BE2C (cell line): ENCODE measurements at regions not wholly inside any gene's neighbourhood (a gene's known extent, or its start where the extent isn't known, plus 50 kb on each side); places are given as distances from the start of the nearest gene placed in this dataset.

Experiments used
- DNase-seq: peaks from one replicate; pipeline ENCODE4 v3.0.0-alpha.2; 2020
- H3K27me3 ChIP-seq: fragments of 250-450 bp; sonication (Bioruptor Pico); 2 replicates; pipeline ENCODE4 v1.5.1; 2020; ENCODE audit warnings: mild to moderate bottlenecking
- H3K36me3 ChIP-seq: fragments of 250-450 bp; sonication (Bioruptor Pico); 2 replicates; pipeline ENCODE4 v1.5.1; 2020; ENCODE audit warnings: mild to moderate bottlenecking
- H3K4me1 ChIP-seq: fragments of 250-450 bp; sonication (Bioruptor Pico); 2 replicates; pipeline ENCODE4 v1.5.1; 2020
- H3K4me3 ChIP-seq: 2 replicates; pipeline ENCODE4 v1.5.1; 2011; ENCODE audit warnings: low read depth, low read length
- H3K9me3 ChIP-seq: fragments of 250-450 bp; sonication (Bioruptor Pico); 2 replicates; pipeline ENCODE4 v1.5.1; 2020
- TF ChIP-seq, protein P1 (sequence below): IDR thresholded peaks from 2 replicates; pipeline ENCODE4 v1.5.1; 2012; ENCODE audit warnings: mild to moderate bottlenecking, low read depth, low read length

DNA sequence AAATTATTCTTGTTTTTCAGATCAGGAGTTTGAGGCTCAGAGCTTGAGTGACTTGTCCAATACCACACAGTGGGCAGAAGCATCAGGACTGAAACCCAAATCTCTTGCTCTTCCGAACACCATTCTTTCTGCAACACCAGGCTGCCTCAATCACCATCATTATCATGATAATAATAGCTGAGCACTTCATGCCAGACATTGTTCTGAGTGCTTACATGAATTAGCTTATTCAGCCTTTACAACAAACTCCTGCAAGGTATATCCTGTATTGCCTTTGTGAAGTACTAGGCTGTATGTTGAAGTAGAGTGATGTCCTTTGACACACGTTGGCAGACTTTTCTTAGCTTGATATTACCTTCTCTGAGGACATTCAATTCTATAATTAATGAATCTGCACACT lies 257.4 kb upstream of the ATP2B1 start:
- H3K27me3 ChIP-seq, result no peaks in the 10 kb centered on the region
- TF ChIP-seq, protein P1, sequence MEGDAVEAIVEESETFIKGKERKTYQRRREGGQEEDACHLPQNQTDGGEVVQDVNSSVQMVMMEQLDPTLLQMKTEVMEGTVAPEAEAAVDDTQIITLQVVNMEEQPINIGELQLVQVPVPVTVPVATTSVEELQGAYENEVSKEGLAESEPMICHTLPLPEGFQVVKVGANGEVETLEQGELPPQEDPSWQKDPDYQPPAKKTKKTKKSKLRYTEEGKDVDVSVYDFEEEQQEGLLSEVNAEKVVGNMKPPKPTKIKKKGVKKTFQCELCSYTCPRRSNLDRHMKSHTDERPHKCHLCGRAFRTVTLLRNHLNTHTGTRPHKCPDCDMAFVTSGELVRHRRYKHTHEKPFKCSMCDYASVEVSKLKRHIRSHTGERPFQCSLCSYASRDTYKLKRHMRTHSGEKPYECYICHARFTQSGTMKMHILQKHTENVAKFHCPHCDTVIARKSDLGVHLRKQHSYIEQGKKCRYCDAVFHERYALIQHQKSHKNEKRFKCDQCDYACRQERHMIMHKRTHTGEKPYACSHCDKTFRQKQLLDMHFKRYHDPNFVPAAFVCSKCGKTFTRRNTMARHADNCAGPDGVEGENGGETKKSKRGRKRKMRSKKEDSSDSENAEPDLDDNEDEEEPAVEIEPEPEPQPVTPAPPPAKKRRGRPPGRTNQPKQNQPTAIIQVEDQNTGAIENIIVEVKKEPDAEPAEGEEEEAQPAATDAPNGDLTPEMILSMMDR, result no peak
- no peak overlapping the region for H3K4me3 ChIP-seq
- H3K36me3 ChIP-seq, result no peaks in the 10 kb centered on the region
- no peaks in the 10 kb centered on the region; the same call in 1 of the 2 replicates for H3K9me3 ChIP-seq
- no peaks in the 10 kb centered on the region for H3K4me1 ChIP-seq
- DNase-seq, result no peak

DNA sequence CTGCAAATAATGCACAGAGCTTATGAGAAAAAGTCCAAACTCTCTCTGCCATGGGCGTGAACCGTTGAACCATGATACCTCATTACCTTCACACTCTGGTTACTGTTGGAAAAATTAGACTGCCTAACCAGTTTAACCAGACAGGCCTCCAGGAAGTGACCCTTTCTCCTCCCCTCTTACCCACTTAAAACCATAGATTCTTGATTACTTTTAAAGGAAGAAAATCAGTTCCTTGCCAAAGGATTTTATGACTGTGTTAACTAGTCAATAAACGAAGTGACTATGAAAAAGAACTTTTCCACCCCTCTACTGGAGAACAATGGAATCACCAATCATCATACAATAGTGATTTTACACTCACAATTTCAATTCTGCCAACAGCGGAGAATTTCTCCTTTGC lies 254.0 kb upstream of the ATP2B1 start:
- no peaks in the 10 kb centered on the region for H3K27me3 ChIP-seq
- H3K4me3 ChIP-seq, result no peak overlapping the region
- TF ChIP-seq, protein P1, result peak; percentile 20; the same call in 1 of the 2 replicates
- no peaks in the 10 kb centered on the region for H3K36me3 ChIP-seq
- no peaks in the 10 kb centered on the region for H3K4me1 ChIP-seq
- DNase-seq, result no peak
- no peaks in the 10 kb centered on the region; the same call in 1 of the 2 replicates for H3K9me3 ChIP-seq

DNA sequence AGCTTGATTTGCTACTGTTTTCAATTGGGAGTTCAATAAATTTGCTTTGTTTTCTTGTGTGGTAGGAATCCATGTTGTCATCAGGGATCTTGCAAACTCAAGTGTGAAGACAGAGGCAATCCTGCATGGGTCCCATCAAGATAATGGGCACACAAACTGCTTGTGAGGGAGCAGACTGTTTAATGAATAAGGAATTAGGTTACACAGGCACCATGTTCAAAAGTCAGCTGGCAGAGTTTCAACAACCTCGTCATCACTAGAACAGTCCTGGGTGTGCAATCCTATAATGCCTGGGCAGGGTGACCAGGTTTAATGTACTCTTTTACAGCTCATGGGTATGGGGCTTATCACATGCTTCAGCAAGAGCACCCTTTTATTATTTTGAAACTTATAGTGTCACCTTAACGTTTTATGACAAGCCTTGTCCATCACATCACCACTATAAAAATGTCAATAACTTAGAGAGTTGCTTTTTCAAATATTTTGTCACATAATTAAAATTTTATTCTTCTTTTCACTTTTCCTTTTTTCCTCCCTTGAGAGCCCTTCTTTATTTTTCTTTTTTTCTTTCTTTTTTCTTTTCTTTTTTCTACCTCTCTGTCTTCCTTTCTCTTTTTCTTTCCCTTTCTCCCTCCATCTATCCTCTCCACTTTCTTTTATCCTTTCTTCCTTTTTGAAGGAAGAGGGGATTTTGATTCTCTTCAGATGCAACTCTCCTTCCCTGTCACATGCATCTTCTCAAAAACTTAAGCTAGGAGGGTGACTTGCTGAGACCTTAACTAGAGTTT lies 252.2 kb upstream of the ATP2B1 start:
- H3K36me3 ChIP-seq, result no peaks in the 10 kb centered on the region
- TF ChIP-seq, protein P1, result no peak
- H3K4me1 ChIP-seq, result peaks cover under 1% of the 10 kb centered on the region; the same call in 1 of the 2 replicates
- H3K9me3 ChIP-seq, result no peaks in the 10 kb centered on the region; the same call in 1 of the 2 replicates
- no peak overlapping the region for H3K4me3 ChIP-seq
- H3K27me3 ChIP-seq, result no peaks in the 10 kb centered on the region
- no peak for DNase-seq

DNA sequence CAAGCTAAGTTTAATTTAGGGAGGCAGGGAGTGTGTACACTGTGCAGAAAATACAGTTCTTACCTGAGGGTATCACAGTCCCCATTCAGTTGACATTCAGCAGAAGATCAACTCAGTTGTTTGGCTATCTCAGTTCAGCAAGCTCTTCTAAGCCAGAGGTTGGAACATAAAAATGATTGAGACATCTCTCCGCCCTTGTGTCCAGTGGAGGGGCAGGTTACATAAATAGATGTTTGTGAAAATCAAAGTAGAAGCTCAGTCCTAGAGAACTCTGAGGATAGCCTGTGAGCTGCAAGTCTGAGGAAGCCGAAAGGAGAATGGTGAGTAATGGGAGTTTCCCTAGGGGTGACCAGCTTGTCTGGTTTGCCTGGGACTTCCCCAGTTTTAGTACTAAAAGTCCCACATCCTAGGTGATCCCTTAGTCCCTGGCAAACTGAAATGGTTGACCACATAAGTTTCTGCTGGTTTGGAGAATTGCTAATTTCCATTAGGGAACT lies 251.4 kb upstream of the ATP2B1 start:
- H3K9me3 ChIP-seq, result no peaks in the 10 kb centered on the region; the same call in 1 of the 2 replicates
- no peaks in the 10 kb centered on the region for H3K36me3 ChIP-seq
- no peaks in the 10 kb centered on the region for H3K27me3 ChIP-seq
- DNase-seq, result no peak
- TF ChIP-seq, protein P1, result no peak
- no peak overlapping the region for H3K4me3 ChIP-seq
- H3K4me1 ChIP-seq, result peaks cover 4% of the 10 kb centered on the region; the same call in 1 of the 2 replicates

DNA sequence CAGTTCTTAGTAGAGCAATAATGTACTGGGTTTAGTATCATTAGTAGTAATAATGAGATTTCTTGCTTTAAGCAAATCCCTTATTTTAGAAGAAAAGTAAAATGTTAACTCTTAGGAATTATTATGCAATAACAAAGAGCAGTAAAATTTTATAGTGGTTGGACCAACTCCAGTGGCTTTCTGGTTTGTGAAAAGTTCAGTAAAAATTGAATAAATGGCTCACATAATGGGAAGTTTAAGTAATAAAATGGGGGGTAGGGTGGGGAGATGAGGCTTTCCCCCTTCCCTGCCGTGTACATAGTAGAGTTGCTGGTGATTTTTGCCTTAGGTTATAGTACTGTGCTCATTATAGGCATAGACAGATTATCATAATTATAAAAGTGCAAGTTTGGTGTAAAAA lies 250.5 kb upstream of the ATP2B1 start:
- TF ChIP-seq, protein P1, result no peak
- H3K4me3 ChIP-seq, result no peak overlapping the region

DNA sequence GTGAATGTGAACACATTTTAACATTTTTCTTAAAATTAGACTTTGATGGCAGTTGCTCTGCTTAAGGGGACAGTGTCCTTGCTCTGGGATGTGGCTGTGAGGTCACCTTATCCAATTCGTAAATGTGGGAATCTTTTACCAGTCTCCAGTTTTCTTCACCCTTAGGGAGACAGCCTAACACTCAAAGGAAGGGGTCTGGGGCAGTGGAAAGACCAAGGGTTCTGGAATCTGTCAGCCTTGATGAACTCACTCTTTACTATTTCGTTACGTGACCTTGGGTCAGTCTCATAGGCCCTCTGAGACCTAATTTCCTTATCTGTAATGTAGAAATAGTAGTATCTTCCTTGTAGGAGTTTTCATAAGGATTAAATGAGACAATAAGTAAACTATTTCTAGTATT lies 245.6 kb upstream of the ATP2B1 start:
- no peaks in the 10 kb centered on the region for H3K36me3 ChIP-seq
- H3K9me3 ChIP-seq, result no peaks in the 10 kb centered on the region
- peaks cover 11% of the 10 kb centered on the region for H3K4me1 ChIP-seq
- TF ChIP-seq, protein P1, result no peak
- no peak for DNase-seq
- no peaks in the 10 kb centered on the region for H3K27me3 ChIP-seq
- H3K4me3 ChIP-seq, result no peak overlapping the region

More for the DNA sequence above, 250.5 kb upstream of the ATP2B1 start:
- no peaks in the 10 kb centered on the region for H3K36me3 ChIP-seq
- H3K27me3 ChIP-seq, result no peaks in the 10 kb centered on the region
- no peaks in the 10 kb centered on the region; the same call in 1 of the 2 replicates for H3K9me3 ChIP-seq
- no peak for DNase-seq
- H3K4me1 ChIP-seq, result peaks cover 4% of the 10 kb centered on the region; the same call in 1 of the 2 replicates
